ENCODE measurements at regions not wholly inside any gene's neighbourhood (a gene's known extent, or its start where the extent isn't known, plus 50 kb on each side); places are given as distances from the start of the nearest gene placed in this dataset.
"Not testable (repeated sequence)": the region's sequence is repeated elsewhere in the genome, so short reads cannot be mapped to it uniquely, and the experiment has no call there.

DNA sequence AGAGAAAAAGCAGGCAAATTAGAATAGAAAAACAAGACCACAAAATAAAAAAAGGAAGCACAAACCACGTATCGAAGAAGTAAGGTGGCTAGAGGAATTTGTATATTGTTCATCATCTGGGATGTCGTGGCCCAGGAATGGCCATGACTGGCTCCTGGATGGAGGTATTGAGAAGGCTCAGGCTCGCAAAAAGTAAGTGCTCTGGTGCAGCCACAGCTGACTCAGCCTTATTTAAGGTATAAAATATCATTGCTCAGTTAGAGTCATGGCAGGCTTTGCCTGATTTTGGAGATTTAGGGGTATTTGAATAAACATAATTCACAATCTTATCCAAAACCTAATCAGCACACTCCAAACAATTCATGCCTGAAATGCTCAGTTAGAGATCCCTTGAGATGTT lies 78.4 kb upstream of the FANCL start:
- no peak for DNase-seq
- Histone ChIP-seq H3K4me3 (no peak overlapping the region), H3K4me1 (ENCODE audit: insufficient read depth) (no peaks in the 10 kb centered on the region), H3K9me3 (no peaks in the 10 kb centered on the region), H3K27me3 (no peaks in the 10 kb centered on the region), H3K36me3 (no peaks in the 10 kb centered on the region), H3K27ac (no peak overlapping the region)
- TF ChIP-seq, protein P1, sequence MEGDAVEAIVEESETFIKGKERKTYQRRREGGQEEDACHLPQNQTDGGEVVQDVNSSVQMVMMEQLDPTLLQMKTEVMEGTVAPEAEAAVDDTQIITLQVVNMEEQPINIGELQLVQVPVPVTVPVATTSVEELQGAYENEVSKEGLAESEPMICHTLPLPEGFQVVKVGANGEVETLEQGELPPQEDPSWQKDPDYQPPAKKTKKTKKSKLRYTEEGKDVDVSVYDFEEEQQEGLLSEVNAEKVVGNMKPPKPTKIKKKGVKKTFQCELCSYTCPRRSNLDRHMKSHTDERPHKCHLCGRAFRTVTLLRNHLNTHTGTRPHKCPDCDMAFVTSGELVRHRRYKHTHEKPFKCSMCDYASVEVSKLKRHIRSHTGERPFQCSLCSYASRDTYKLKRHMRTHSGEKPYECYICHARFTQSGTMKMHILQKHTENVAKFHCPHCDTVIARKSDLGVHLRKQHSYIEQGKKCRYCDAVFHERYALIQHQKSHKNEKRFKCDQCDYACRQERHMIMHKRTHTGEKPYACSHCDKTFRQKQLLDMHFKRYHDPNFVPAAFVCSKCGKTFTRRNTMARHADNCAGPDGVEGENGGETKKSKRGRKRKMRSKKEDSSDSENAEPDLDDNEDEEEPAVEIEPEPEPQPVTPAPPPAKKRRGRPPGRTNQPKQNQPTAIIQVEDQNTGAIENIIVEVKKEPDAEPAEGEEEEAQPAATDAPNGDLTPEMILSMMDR (IDR thresholded peaks at IDR 0.05) = no peak
- no peak for TF ChIP-seq EP300 (IDR thresholded peaks at IDR 0.05)
- TF ChIP-seq POLR2A (IDR thresholded peaks at IDR 0.05) = no peak
- 76 to 83% (median 79%) methylated on average over 4 of the region's 4 CpGs for WGBS, 3 donors
- intact Hi-C loops (cut with DNase I) = no loop called here

- intact Hi-C loops (cut with DNase I); H3K4me1 ChIP-seq (ENCODE audit: insufficient read depth); H3K27me3 ChIP-seq; H3K4me3 ChIP-seq; H3K9me3 ChIP-seq; H3K36me3 ChIP-seq; DNase-seq; H3K27ac ChIP-seq: not testable (repeated sequence)
- WGBS, 3 donors = 80 to 88% (median 84%) methylated on average over 7 of the region's 7 CpGs
Measured at GRCh38 chr2:58318949-58319348, 77.8 kb upstream of the FANCL start.

DNA sequence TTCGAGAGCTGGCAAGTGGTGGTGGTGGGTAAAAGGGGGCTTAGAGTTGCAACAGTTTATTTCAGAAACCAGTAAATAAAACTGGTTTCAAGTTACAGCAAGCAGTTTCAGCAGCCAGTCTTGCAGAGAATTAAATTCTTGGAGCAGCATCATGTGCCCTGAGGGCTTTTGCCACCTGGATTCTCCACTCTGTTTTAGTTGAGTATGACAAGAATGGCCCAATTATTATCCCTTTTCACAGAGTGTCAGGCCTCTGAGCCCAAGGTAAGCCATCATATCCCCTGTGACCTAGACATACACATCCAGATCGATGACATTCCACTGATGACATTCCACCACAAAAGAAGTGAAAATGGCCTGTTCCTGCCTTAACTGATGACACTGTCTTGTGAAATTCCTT lies 72.8 kb upstream of the FANCL start:
- 70 to 85% (median 84%) methylated on average over 2 of the region's 2 CpGs for WGBS, 3 donors
- Histone ChIP-seq H3K4me3 (no peak overlapping the region), H3K27me3 (no peaks in the 10 kb centered on the region), H3K27ac (no peak overlapping the region), H3K9me3 (no peaks in the 10 kb centered on the region), H3K4me1 (ENCODE audit: insufficient read depth) (no peaks in the 10 kb centered on the region), H3K36me3 (no peaks in the 10 kb centered on the region)
- no peak for DNase-seq
- intact Hi-C loops (cut with DNase I) = no loop called here
- TF ChIP-seq, protein P1 (IDR thresholded peaks at IDR 0.05) = no peak
- TF ChIP-seq POLR2A (IDR thresholded peaks at IDR 0.05) (no peak), EP300 (IDR thresholded peaks at IDR 0.05) (no peak)

DNA sequence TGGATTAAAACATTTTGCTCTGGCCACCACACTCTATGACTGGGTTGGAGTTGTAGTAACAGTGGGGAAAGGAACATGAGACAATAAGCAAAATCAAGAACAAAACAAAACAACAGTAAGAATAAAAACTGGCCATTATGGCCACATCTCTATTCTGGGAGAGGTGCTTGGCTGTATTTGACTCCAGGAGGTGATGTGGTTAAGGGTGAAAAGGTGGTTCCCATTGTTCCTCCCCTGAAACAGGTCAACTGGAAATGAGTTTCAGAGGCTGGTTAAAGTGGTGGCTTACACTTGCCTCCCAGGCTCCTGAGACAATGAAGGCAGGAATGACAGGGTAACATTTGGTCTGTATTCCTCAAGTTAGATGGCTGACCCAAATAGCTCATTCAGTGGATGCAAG lies 67.3 kb upstream of the FANCL start:
- Histone ChIP-seq H3K4me3 (no peak overlapping the region), H3K27me3 (no peaks in the 10 kb centered on the region), H3K9me3 (no peaks in the 10 kb centered on the region), H3K36me3 (no peaks in the 10 kb centered on the region), H3K27ac (no peak overlapping the region), H3K4me1 (ENCODE audit: insufficient read depth) (no peaks in the 10 kb centered on the region)
- TF ChIP-seq POLR2A (IDR thresholded peaks at IDR 0.05) = no peak
- no peak for TF ChIP-seq EP300 (IDR thresholded peaks at IDR 0.05)
- no peak for DNase-seq
- intact Hi-C loops (cut with DNase I) = no loop called here

GRCh38 chr2:58304843-58305242 lies 63.7 kb upstream of the FANCL start:
- no peaks in the 10 kb centered on the region for H3K36me3 ChIP-seq
- H3K4me1 ChIP-seq (ENCODE audit: insufficient read depth) = no peaks in the 10 kb centered on the region
- intact Hi-C loops (cut with DNase I) = no loop called here
- no peak overlapping the region for H3K4me3 ChIP-seq
- no peaks in the 10 kb centered on the region for H3K9me3 ChIP-seq
- TF ChIP-seq, protein P1 (IDR thresholded peaks at IDR 0.05) = no peak
- TF ChIP-seq EP300 (IDR thresholded peaks at IDR 0.05) = no peak
- no peak for TF ChIP-seq POLR2A (IDR thresholded peaks at IDR 0.05)
- no peak overlapping the region for H3K27ac ChIP-seq
- H3K27me3 ChIP-seq = no peaks in the 10 kb centered on the region
- no peak for DNase-seq

GRCh38 chr2:58299123-58299522 lies 58.0 kb upstream of the FANCL start:
- Histone ChIP-seq H3K36me3 (no peaks in the 10 kb centered on the region), H3K4me1 (ENCODE audit: insufficient read depth) (no peaks in the 10 kb centered on the region), H3K27me3 (no peaks in the 10 kb centered on the region), H3K4me3 (no peak overlapping the region), H3K27ac (no peak overlapping the region), H3K9me3 (no peaks in the 10 kb centered on the region)
- intact Hi-C loops (cut with DNase I) = no loop called here
- DNase-seq = no peak
- TF ChIP-seq, protein P1 (IDR thresholded peaks at IDR 0.05) = no peak
- TF ChIP-seq POLR2A (IDR thresholded peaks at IDR 0.05) (no peak), EP300 (IDR thresholded peaks at IDR 0.05) (no peak)
- 79 to 81% (median 80%) methylated on average over 1 of the region's 1 CpG for WGBS, 3 donors
